LoVo (cell line): ENCODE measurements at regions not wholly inside any gene's neighbourhood (a gene's known extent, or its start where the extent isn't known, plus 50 kb on each side); places are given as distances from the start of the nearest gene placed in this dataset.
"Not testable (repeated sequence)": the region's sequence is repeated elsewhere in the genome, so short reads cannot be mapped to it uniquely, and the experiment has no call there.

ENCODE experiments used
- DNase-seq: peaks from one replicate; pipeline ENCODE4 v3.0.0-alpha.2; 2016; ENCODE audit warnings: low spot score

GRCh38 chr1:118461154-118461553 is 276.1 kb upstream of the SPAG17 start:
- no peak for DNase-seq

- DNase-seq: no peak
Measured at GRCh38 chr1:118459871-118460270, 274.8 kb upstream of the SPAG17 start.

GRCh38 chr1:118453856-118454255 is 268.8 kb upstream of the SPAG17 start:
- DNase-seq: not testable (repeated sequence)

GRCh38 chr1:118445156-118445555 is 260.1 kb upstream of the SPAG17 start:
- no peak for DNase-seq

GRCh38 chr1:118442214-118442613 is 257.2 kb upstream of the SPAG17 start:
- no peak for DNase-seq

- no peak for DNase-seq
Measured at GRCh38 chr1:118437664-118438063, 252.6 kb upstream of the SPAG17 start.

GRCh38 chr1:118429856-118430255 is 244.8 kb upstream of the SPAG17 start:
- DNase-seq: no peak

GRCh38 chr1:118421868-118422350 is 236.9 kb upstream of the SPAG17 start:
- no peak for DNase-seq

GRCh38 chr1:118404024-118404423 is 219.0 kb upstream of the SPAG17 start:
- DNase-seq: no peak

GRCh38 chr1:118397496-118397859 is 212.4 kb upstream of the SPAG17 start:
- no peak for DNase-seq

GRCh38 chr1:118396829-118397495 is 211.9 kb upstream of the SPAG17 start:
- no peak for DNase-seq

GRCh38 chr1:118396279-118396678 is 211.3 kb upstream of the SPAG17 start:
- DNase-seq: no peak

- DNase-seq: no peak
Measured at GRCh38 chr1:118395430-118395991, 210.5 kb upstream of the SPAG17 start.

- DNase-seq: no peak
Measured at GRCh38 chr1:118390955-118391354, 205.9 kb upstream of the SPAG17 start.

GRCh38 chr1:118388301-118388959 is 203.4 kb upstream of the SPAG17 start:
- DNase-seq: no peak

GRCh38 chr1:118381197-118381869 is 196.3 kb upstream of the SPAG17 start:
- DNase-seq: no peak

GRCh38 chr1:118377183-118377582 is 192.2 kb upstream of the SPAG17 start:
- not testable (repeated sequence) for DNase-seq

- DNase-seq: no peak
Measured at GRCh38 chr1:118371612-118372011, 186.6 kb upstream of the SPAG17 start.

GRCh38 chr1:118370861-118371260 is 185.8 kb upstream of the SPAG17 start:
- DNase-seq: no peak

GRCh38 chr1:118366286-118366685 is 181.3 kb upstream of the SPAG17 start:
- no peak for DNase-seq

GRCh38 chr1:118364882-118365281 is 179.9 kb upstream of the SPAG17 start:
- DNase-seq: no peak

GRCh38 chr1:118363396-118363795 is 178.4 kb upstream of the SPAG17 start:
- no peak for DNase-seq

GRCh38 chr1:118360817-118361216 is 175.8 kb upstream of the SPAG17 start:
- DNase-seq: no peak
